ENCODE measurements at regions not wholly inside any gene's neighbourhood (a gene's known extent, or its start where the extent isn't known, plus 50 kb on each side); places are given as distances from the start of the nearest gene placed in this dataset.

DNA sequence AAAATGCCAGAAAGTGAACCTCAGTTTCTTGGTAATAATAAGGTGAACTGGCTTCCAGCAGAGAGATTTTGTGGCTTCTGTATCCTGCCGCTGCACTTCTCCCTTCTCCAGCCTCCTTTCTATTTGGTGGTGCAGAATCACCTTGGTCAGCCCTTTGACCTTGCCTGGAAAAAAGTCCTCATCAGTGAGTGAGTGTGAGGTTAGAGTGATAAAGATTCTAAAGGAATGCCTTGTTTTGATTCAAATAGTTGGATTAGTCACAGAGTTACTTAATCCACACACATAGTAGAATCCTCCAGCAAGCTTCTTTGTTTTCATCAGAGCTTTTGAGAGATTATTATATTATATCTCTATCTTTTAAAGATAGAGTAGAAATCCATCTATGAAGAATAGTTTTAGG lies 140.9 kb downstream of the KCNRG start:
- no peaks in the 10 kb centered on the region for H3K36me3 ChIP-seq
- 77 to 94% (median 93%) methylated on average over 1 of the region's 1 CpG for WGBS, 5 donors
- H3K27me3 ChIP-seq: no peaks in the 10 kb centered on the region
- no peaks in the 10 kb centered on the region for H3K9me3 ChIP-seq
- H3K4me3 ChIP-seq: no peak overlapping the region
- no peak for DNase-seq
- H3K27ac ChIP-seq: no peak overlapping the region
- intact Hi-C loops (cut with DNase I; ENCODE audit: low total_unique reads): no loop called here
- H3K4me1 ChIP-seq: peaks cover 0 to 15% (median 8%) of the 10 kb centered on the region in 4 donors
- TF ChIP-seq EP300 (IDR thresholded peaks at IDR 0.05) (no peak), POLR2AphosphoS5 (IDR thresholded peaks at IDR 0.05) (no peak), POLR2A (IDR thresholded peaks at IDR 0.05) (no peak)
- TF ChIP-seq, protein P1, sequence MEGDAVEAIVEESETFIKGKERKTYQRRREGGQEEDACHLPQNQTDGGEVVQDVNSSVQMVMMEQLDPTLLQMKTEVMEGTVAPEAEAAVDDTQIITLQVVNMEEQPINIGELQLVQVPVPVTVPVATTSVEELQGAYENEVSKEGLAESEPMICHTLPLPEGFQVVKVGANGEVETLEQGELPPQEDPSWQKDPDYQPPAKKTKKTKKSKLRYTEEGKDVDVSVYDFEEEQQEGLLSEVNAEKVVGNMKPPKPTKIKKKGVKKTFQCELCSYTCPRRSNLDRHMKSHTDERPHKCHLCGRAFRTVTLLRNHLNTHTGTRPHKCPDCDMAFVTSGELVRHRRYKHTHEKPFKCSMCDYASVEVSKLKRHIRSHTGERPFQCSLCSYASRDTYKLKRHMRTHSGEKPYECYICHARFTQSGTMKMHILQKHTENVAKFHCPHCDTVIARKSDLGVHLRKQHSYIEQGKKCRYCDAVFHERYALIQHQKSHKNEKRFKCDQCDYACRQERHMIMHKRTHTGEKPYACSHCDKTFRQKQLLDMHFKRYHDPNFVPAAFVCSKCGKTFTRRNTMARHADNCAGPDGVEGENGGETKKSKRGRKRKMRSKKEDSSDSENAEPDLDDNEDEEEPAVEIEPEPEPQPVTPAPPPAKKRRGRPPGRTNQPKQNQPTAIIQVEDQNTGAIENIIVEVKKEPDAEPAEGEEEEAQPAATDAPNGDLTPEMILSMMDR (IDR thresholded peaks at IDR 0.05): no peak

DNA sequence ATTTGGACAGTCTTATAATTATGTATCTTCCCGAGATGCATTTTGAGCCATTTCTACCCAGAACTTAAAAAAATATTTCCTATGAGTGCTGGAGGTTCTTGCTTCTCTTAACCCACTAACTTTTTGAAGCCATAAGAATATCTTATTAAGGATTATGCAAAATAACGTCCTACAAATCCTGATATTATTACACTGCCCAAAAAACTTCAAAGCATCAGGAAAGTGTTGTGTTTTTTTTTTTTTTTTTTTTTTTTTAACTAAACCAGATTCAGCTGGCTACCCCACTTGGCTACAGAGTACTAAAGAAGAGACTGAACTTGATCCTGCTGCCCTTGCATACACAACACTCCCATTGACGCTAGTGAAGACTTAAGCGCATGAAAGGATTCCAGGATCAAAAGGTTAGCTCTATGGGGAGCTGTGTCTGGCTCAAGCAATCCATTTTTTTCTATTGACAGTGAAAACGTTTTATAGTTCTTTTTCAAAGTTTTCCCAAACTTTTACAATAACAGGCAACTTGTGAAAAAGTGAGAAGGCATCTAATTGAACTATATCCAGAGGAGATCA lies 141.4 kb downstream of the KCNRG start:
- DNase-seq: peak in 1 of 2 donors; percentile 40
- intact Hi-C loops (cut with DNase I; ENCODE audit: low total_unique reads): no loop called here
- Histone ChIP-seq H3K4me1 (peaks cover 0 to 15% (median 8%) of the 10 kb centered on the region in 4 donors), H3K36me3 (no peaks in the 10 kb centered on the region), H3K27me3 (no peaks in the 10 kb centered on the region), H3K4me3 (no peak overlapping the region), H3K9me3 (no peaks in the 10 kb centered on the region), H3K27ac (no peak overlapping the region)
- TF ChIP-seq, protein P1 (IDR thresholded peaks at IDR 0.05): no peak
- TF ChIP-seq POLR2AphosphoS5 (IDR thresholded peaks at IDR 0.05): no peak
- TF ChIP-seq EP300 (IDR thresholded peaks at IDR 0.05): no peak
- no peak for TF ChIP-seq POLR2A (IDR thresholded peaks at IDR 0.05)
- WGBS, 5 donors: 68 to 86% (median 76%) methylated on average over 5 of the region's 5 CpGs

DNA sequence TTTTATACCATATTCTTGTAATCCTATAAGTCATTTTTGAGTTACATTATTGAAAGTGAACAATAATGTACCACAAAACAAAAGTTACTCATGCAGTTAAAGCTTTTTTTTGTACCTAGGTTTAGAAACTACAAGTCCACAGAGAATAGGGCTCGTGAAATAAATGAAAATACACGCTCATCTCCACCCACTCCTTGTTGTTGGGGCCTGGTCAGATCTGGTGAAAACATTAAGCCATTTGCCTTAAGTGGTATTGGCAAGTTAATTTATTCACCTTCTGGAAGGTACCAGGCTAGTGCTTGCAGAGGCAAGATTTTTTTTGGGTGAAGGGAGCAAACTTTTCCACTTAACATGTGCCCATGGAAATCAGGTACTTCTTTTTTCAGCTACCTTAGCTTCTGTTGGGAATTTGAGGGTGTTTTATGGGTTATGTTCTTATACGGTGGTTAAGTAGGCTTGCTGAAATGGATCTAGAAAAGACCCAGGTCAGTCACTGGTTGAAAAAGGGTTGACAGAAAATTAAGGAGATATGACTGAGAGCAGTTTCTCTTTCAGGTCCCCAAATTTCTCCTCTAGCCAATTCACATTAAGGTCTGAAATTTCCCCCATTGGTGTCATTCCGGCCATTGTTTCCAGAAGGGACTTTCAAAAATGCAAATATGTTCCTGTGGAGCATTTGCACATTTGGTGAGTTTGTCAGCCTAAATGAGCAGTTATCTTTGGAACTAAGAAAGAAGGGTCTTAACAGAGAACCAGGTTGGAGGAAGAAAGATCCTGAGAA lies 143.3 kb downstream of the KCNRG start:
- Histone ChIP-seq H3K4me1 (peaks cover 0 to 3% (median 0%) of the 10 kb centered on the region in 4 donors), H3K4me3 (no peak overlapping the region), H3K27me3 (no peaks in the 10 kb centered on the region), H3K9me3 (no peaks in the 10 kb centered on the region), H3K27ac (no peak overlapping the region), H3K36me3 (no peaks in the 10 kb centered on the region)
- no peak for DNase-seq
- no peak for TF ChIP-seq EP300 (IDR thresholded peaks at IDR 0.05)
- TF ChIP-seq POLR2AphosphoS5 (IDR thresholded peaks at IDR 0.05): no peak
- no peak for TF ChIP-seq POLR2A (IDR thresholded peaks at IDR 0.05)
- TF ChIP-seq, protein P1 (IDR thresholded peaks at IDR 0.05): no peak
- 83 to 98% (median 92%) methylated on average over 4 of the region's 4 CpGs for WGBS, 5 donors
- intact Hi-C loops (cut with DNase I; ENCODE audit: low total_unique reads): no loop called here

DNA sequence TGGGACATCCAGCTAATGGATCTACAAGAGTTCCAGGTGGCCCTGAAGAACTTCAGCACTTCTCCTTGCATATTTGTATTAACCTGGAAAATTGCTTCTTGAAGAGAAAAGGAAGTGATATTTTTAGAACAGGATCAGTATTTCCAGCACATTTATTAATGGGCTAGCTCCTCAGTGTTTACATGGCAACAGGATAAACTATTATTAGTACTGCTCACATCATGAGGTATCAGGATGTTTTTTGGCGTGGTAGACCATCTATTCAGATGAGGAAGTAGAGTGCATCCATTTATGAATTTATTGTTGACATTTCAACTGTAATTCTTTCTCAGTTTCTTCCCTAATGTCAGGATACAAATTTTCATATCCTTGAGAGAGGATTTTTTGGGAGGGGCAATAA lies 144.4 kb downstream of the KCNRG start:
- H3K4me1 ChIP-seq: no peaks in the 10 kb centered on the region

More for the DNA sequence above, 144.4 kb downstream of the KCNRG start:
- Histone ChIP-seq H3K4me3 (no peak overlapping the region), H3K36me3 (no peaks in the 10 kb centered on the region), H3K27ac (no peak overlapping the region), H3K9me3 (no peaks in the 10 kb centered on the region), H3K27me3 (no peaks in the 10 kb centered on the region)
- 41 to 98% (median 85%) methylated on average over 1 of the region's 1 CpG for WGBS, 5 donors
- TF ChIP-seq EP300 (IDR thresholded peaks at IDR 0.05) (no peak), POLR2AphosphoS5 (IDR thresholded peaks at IDR 0.05) (no peak), POLR2A (IDR thresholded peaks at IDR 0.05) (no peak)
- TF ChIP-seq, protein P1 (IDR thresholded peaks at IDR 0.05): no peak
- DNase-seq: no peak
- intact Hi-C loops (cut with DNase I; ENCODE audit: low total_unique reads): no loop called here
